ENCODE measurements at regions not wholly inside any gene's neighbourhood (a gene's known extent, or its start where the extent isn't known, plus 50 kb on each side); places are given as distances from the start of the nearest gene placed in this dataset.

GRCh38 chr5:57774439-57774838 lies 291.8 kb upstream of the ACTBL2 start:
- no peak for TF ChIP-seq EZH2 (IDR thresholded peaks at IDR 0.05; ENCODE audit: borderline replicate concordance, low read length)
- no peak for TF ChIP-seq CTCF (IDR thresholded peaks at IDR 0.05; ENCODE audit: low read length)
